Lower leg skin (tissue), 4 donors: ENCODE measurements at regions not wholly inside any gene's neighbourhood (a gene's known extent, or its start where the extent isn't known, plus 50 kb on each side); places are given as distances from the start of the nearest gene placed in this dataset.

ENCODE experiments used
- DNase-seq, 2 donors: peaks; one replicate each; pipeline ENCODE4 v3.0.0-alpha.2; 2019; ENCODE audit warnings: low spot score in 2 of 2
- H3K4me3 ChIP-seq: fragments of 200-600 bp; sonication (generic); 2 replicates; pipeline ENCODE4 v1.5.1; 2017; ENCODE audit warnings: mild to moderate bottlenecking, low read depth; ENCODE audit not compliant: poor library complexity, severe bottlenecking
- POLR2A ChIP-seq, 2 donors: fragments of 450-650 bp; IDR thresholded peaks; one replicate each; pipeline ENCODE4 v1.6.1; 2016 to 2017; ENCODE audit warnings: antibody characterized with exemption in 2 of 2, mild to moderate bottlenecking in 1 of 2, moderate library complexity in 1 of 2
- WGBS, 2 donors: methylation state at CpG; one replicate each; pipeline ENCODE4 v1.1.5; 2018; 5-methylcytosine and 5-hydroxymethylcytosine counted together
- intact Hi-C: fragments of 100-400 bp; cut with DNase I; formaldehyde crosslinking; loops from one replicate; pipeline ENCODE4 v1.15.0; 2023; ENCODE audit warnings: low total_unique reads
- TF ChIP-seq, protein P1 (sequence below), 3 donors: fragments of 450-650 bp; IDR thresholded peaks; one replicate each; pipeline ENCODE4 v1.5.1; 2016; ENCODE audit warnings: antibody characterized with exemption in 3 of 3, mild to moderate bottlenecking in 3 of 3, moderate library complexity in 2 of 3

DNA sequence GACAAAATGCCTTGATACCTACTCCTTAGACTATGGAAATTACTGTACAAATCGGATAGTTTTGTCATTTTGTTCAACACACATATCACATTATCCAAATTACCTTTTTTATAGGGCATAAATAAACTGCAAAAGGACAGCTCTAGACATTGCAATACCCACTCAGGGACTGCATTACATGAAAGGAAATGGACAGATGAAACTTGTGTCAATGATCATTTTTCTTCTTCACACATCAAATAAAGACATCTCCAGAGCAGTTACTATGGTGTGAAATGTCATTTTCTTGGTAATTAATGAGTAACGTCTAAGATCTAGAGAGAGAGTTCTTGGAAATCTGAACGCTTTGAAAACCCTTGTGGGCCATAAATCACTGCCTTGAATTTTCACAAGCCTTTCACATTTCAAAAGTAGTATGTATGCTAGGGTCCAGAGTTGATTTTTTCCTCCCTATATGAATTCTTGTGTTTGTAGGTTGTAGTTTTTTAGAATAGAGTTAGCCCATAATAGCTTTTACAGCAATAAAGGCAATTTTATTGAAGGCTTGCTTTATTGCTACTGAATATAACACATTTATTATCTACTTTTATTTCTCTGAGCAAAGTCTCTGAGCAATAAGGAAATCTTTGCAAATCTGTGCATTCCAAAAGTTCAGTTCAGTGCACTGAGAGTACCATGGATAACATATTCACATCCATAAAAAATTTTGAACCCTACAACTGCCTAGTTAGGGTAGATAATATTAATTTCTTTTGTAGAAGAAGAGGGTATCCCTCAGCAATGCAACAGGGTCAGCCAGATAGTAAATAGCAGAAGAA, 358.0 kb upstream of the PCSK5 start:
- no peak for DNase-seq
- intact Hi-C loops, result no loop called here

DNA sequence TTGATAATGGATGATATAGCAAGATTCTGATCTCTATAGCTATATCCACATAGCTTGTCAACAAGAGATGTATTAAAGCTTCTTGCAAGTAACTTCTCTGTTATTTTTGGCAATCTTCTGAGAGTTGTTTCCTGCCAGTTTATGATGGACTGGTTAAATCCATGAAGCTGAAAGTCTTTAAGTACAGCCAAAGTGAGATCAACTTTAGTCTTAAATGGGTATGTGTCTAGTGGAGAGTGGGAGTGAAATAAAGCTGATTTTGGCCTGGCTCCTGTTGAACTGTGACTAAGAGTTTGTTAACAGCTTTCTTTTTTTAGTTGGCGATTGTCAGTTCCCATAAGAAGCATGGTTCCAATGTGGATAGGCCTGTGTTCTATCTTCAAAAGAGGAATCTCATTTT, 350.9 kb upstream of the PCSK5 start:
- TF ChIP-seq, protein P1, sequence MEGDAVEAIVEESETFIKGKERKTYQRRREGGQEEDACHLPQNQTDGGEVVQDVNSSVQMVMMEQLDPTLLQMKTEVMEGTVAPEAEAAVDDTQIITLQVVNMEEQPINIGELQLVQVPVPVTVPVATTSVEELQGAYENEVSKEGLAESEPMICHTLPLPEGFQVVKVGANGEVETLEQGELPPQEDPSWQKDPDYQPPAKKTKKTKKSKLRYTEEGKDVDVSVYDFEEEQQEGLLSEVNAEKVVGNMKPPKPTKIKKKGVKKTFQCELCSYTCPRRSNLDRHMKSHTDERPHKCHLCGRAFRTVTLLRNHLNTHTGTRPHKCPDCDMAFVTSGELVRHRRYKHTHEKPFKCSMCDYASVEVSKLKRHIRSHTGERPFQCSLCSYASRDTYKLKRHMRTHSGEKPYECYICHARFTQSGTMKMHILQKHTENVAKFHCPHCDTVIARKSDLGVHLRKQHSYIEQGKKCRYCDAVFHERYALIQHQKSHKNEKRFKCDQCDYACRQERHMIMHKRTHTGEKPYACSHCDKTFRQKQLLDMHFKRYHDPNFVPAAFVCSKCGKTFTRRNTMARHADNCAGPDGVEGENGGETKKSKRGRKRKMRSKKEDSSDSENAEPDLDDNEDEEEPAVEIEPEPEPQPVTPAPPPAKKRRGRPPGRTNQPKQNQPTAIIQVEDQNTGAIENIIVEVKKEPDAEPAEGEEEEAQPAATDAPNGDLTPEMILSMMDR (IDR thresholded peaks at IDR 0.05), result no peak
- TF ChIP-seq POLR2A (IDR thresholded peaks at IDR 0.05), result no peak
- 61 to 74% methylated on average over 1 of the region's 1 CpG for WGBS, 2 donors
- intact Hi-C loops, result no loop called here
- DNase-seq, result no peak
- no peak overlapping the region for H3K4me3 ChIP-seq

More for the DNA sequence above, 358.0 kb upstream of the PCSK5 start:
- TF ChIP-seq, protein P1 (IDR thresholded peaks at IDR 0.05), result no peak
- no peak for TF ChIP-seq POLR2A (IDR thresholded peaks at IDR 0.05)
- no peak overlapping the region for H3K4me3 ChIP-seq
- WGBS, 2 donors, result 26 to 29% methylated on average over 3 of the region's 3 CpGs

DNA sequence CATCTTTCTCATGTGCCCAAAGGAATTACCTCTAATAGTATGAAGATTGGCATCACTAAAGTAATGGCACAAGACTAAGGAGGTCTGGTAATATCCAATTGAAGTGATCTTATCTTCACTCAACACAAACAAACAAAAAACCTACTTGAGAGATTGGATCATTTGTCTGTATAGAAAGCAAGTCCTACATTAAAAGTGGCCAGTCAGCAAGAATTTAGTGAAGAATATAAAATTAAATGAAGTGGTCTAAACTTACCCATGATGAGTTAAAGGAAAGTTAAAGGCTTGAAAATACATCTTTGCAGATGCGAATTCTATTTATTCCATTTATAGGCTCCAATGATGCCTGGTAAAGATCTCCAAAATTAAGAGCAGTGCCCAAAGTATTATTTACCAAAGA, 350.3 kb upstream of the PCSK5 start:
- intact Hi-C loops, result no loop called here
- no peak overlapping the region for H3K4me3 ChIP-seq
- DNase-seq, result no peak
- WGBS, 2 donors, result 95 to 100% methylated on average over 1 of the region's 1 CpG
- no peak for TF ChIP-seq POLR2A (IDR thresholded peaks at IDR 0.05)
- TF ChIP-seq, protein P1 (IDR thresholded peaks at IDR 0.05), result no peak

DNA sequence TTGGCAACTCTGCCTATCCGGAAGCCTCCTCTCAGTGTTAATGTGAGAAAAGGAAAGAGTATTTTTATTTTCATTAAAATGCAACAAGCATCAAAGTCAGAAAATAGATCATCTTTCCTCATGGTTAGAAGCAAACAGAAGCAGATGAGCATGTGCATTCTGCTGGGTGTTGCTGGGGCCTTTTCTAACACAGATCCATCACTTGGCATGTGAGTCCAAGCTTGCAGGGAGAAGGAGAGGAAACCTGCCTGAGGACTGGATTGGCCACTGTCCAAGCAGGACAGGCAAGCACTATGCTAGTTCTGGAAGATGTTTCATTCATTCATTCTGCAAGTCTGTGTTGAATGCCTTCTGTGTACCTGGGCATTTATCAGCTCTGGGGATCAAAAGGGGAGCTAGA, 348.7 kb upstream of the PCSK5 start:
- WGBS, 2 donors, result 81 to 90% methylated on average over 1 of the region's 1 CpG
- TF ChIP-seq, protein P1 (IDR thresholded peaks at IDR 0.05), result no peak
- no peak for TF ChIP-seq POLR2A (IDR thresholded peaks at IDR 0.05)
- no peak overlapping the region for H3K4me3 ChIP-seq
- no peak for DNase-seq
- intact Hi-C loops, result no loop called here

DNA sequence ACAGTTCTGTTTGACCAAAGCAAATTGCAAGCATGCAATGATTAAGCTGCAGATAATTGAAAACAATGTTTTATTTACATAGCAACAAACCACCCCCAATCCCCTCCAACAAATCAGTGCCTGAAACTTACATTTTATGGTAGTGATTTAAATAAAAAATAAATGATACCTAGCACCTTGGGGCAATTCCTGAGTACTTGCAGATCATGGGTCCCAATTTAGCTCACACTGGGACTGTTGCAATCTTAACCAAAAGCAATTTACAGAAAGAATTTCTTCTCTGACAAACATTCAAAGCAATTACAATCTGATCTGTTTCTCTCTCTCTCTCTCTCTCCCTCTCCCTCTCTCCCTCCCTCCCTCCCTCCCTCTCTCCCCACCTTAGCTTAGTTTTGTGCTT, 345.7 kb upstream of the PCSK5 start:
- no peak overlapping the region for H3K4me3 ChIP-seq
- intact Hi-C loops, result no loop called here
- TF ChIP-seq, protein P1 (IDR thresholded peaks at IDR 0.05), result no peak
- no peak for TF ChIP-seq POLR2A (IDR thresholded peaks at IDR 0.05)
- DNase-seq, result no peak

DNA sequence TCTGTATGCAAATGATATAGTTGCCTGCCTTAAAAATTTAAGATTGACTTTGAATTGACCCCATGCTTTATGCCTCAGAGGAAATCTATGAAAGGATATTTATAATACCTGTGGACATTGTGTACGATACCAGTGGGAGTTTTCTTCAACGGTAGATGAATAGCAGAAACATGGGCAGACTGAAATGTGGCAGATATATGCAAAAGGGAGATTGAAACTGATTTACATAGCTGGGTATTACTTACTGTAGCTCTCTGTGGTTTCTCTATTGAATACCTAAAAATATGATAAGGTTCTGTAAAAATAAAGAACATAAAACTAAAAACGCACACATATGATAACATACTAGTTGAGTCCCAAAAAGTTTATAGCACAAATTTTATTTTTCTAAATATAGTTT, 345.2 kb upstream of the PCSK5 start:
- WGBS, 2 donors, result 63 to 67% methylated on average over 3 of the region's 3 CpGs
- no peak for TF ChIP-seq POLR2A (IDR thresholded peaks at IDR 0.05)
- TF ChIP-seq, protein P1 (IDR thresholded peaks at IDR 0.05), result no peak
- intact Hi-C loops, result no loop called here
- DNase-seq, result no peak
- H3K4me3 ChIP-seq, result no peak overlapping the region
